ENCODE measurements at regions not wholly inside any gene's neighbourhood (a gene's known extent, or its start where the extent isn't known, plus 50 kb on each side); places are given as distances from the start of the nearest gene placed in this dataset.

GRCh38 chr4:18798123-18798522 lies 776.6 kb upstream of the LCORL start:
- TF ChIP-seq CTCF (conservative IDR thresholded peaks at IDR 0.05; ENCODE audit: low read depth, low read length) (no peak), EZH2 (IDR thresholded peaks at IDR 0.05; ENCODE audit: borderline replicate concordance, low read depth, low read length, poor library complexity, severe bottlenecking) (no peak)
